ENCODE measurements at regions not wholly inside any gene's neighbourhood (a gene's known extent, or its start where the extent isn't known, plus 50 kb on each side); places are given as distances from the start of the nearest gene placed in this dataset.

GRCh38 chr15:39159833-39160232 is 421.0 kb upstream of the THBS1 start:
- H3K36me3 Mint-ChIP-seq (ENCODE audit: unreplicated experiment): peaks cover 6% of the 10 kb centered on the region
- H3K4me3 Mint-ChIP-seq (ENCODE audit: unreplicated experiment): no peak overlapping the region
- no peak overlapping the region for H3K27ac Mint-ChIP-seq (ENCODE audit: unreplicated experiment)
- no peaks in the 10 kb centered on the region for H3K27me3 Mint-ChIP-seq (ENCODE audit: unreplicated experiment)
- H3K9me3 Mint-ChIP-seq (ENCODE audit: unreplicated experiment): peaks cover 19% of the 10 kb centered on the region
- peaks cover 23% of the 10 kb centered on the region for H3K4me1 Mint-ChIP-seq (ENCODE audit: unreplicated experiment)
- DNase-seq (ENCODE audit: extremely low spot score, unreplicated experiment): no peak
- no peak for TF ChIP-seq CTCF (IDR thresholded peaks at IDR 0.05)

DNA sequence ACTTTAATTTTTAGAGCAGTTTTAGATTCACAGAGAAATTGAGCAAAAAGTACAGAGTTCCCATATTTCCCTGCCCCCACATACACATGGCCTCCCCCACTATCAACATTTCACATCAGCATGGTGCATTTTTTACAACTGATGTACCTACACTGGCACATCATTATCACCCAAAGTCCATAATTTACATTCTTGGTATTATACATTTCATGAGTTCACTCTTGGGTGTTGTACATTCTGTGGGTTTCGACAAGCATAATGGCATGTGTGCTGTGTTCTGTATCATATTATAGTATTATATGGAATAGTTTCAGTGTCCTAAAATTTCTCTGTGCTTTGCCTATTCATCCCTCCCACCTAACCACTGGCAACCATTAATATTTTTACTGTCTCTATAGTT is 419.8 kb upstream of the THBS1 start:
- Mint-ChIP-seq H3K27ac (ENCODE audit: unreplicated experiment) (no peak overlapping the region), H3K27me3 (ENCODE audit: unreplicated experiment) (no peaks in the 10 kb centered on the region), H3K36me3 (ENCODE audit: unreplicated experiment) (peaks cover 6% of the 10 kb centered on the region), H3K9me3 (ENCODE audit: unreplicated experiment) (peaks cover 21% of the 10 kb centered on the region), H3K4me1 (ENCODE audit: unreplicated experiment) (peaks cover 21% of the 10 kb centered on the region), H3K4me3 (ENCODE audit: unreplicated experiment) (no peak overlapping the region)
- no peak for DNase-seq (ENCODE audit: extremely low spot score, unreplicated experiment)
- TF ChIP-seq CTCF (IDR thresholded peaks at IDR 0.05): no peak

- Mint-ChIP-seq H3K27ac (ENCODE audit: unreplicated experiment) (peak overlapping the region; percentile 29), H3K4me1 (ENCODE audit: unreplicated experiment) (peaks cover 21% of the 10 kb centered on the region), H3K4me3 (ENCODE audit: unreplicated experiment) (no peak overlapping the region), H3K27me3 (ENCODE audit: unreplicated experiment) (no peaks in the 10 kb centered on the region), H3K9me3 (ENCODE audit: unreplicated experiment) (peaks cover 21% of the 10 kb centered on the region), H3K36me3 (ENCODE audit: unreplicated experiment) (peaks cover 6% of the 10 kb centered on the region)
- no peak for DNase-seq (ENCODE audit: extremely low spot score, unreplicated experiment)
- TF ChIP-seq CTCF (IDR thresholded peaks at IDR 0.05): no peak
Observed at GRCh38 chr15:39165020-39165706, 415.7 kb upstream of the THBS1 start.

GRCh38 chr15:39167164-39168058 is 413.5 kb upstream of the THBS1 start:
- peaks cover 4% of the 10 kb centered on the region for H3K36me3 Mint-ChIP-seq (ENCODE audit: unreplicated experiment)
- peaks cover 30% of the 10 kb centered on the region for H3K4me1 Mint-ChIP-seq (ENCODE audit: unreplicated experiment)
- DNase-seq (ENCODE audit: extremely low spot score, unreplicated experiment): no peak
- H3K9me3 Mint-ChIP-seq (ENCODE audit: unreplicated experiment): peaks cover 15% of the 10 kb centered on the region
- no peak for TF ChIP-seq CTCF (IDR thresholded peaks at IDR 0.05)
- peak overlapping the region; percentile 48 for H3K27ac Mint-ChIP-seq (ENCODE audit: unreplicated experiment)
- no peak overlapping the region for H3K4me3 Mint-ChIP-seq (ENCODE audit: unreplicated experiment)
- no peaks in the 10 kb centered on the region for H3K27me3 Mint-ChIP-seq (ENCODE audit: unreplicated experiment)

DNA sequence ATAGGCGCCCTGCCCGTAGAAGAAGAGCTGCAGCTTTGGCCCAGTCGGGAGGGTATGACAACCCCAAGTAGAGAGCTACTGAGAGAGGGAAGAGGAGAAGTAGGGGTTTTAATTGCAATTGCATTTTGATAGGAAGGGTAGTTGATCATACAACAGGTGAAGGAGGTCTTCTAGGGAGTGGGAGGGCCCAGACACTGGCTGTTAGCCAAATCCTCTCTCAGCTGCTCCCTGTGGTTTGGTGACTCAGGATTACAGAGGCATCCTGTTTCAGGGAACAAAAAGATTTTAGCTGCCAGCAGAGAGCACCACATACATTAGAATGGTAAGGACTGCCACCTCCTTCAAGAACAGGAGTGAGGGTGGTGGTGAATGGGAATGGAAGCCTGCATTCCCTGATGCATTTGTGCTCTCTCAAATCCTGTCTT is 408.9 kb upstream of the THBS1 start:
- H3K9me3 Mint-ChIP-seq (ENCODE audit: unreplicated experiment): no peaks in the 10 kb centered on the region
- peak overlapping the region; percentile 97 for H3K27ac Mint-ChIP-seq (ENCODE audit: unreplicated experiment)
- peaks cover 32% of the 10 kb centered on the region for H3K4me1 Mint-ChIP-seq (ENCODE audit: unreplicated experiment)
- H3K4me3 Mint-ChIP-seq (ENCODE audit: unreplicated experiment): no peak overlapping the region
- DNase-seq (ENCODE audit: extremely low spot score, unreplicated experiment): peak; percentile 87
- TF ChIP-seq CTCF (IDR thresholded peaks at IDR 0.05): peak; percentile 82
- H3K36me3 Mint-ChIP-seq (ENCODE audit: unreplicated experiment): no peaks in the 10 kb centered on the region
- H3K27me3 Mint-ChIP-seq (ENCODE audit: unreplicated experiment): no peaks in the 10 kb centered on the region

Measured in osteocyte (in vitro differentiated cells).